Heart left ventricle (tissue), 13 donors: ENCODE measurements at regions not wholly inside any gene's neighbourhood (a gene's known extent, or its start where the extent isn't known, plus 50 kb on each side); places are given as distances from the start of the nearest gene placed in this dataset.

ENCODE experiments used
- POLR2A ChIP-seq, 2 donors: fragments of 450-650 bp; IDR thresholded peaks; one replicate each; pipeline ENCODE4 v1.6.1; 2017; ENCODE audit warnings: antibody characterized with exemption in 2 of 2, mild to moderate bottlenecking in 2 of 2, moderate library complexity in 2 of 2
- TF ChIP-seq, protein P1 (sequence below), 12 donors: fragments of 200-600 bp; sonication (generic) in 4 of 12; IDR thresholded peaks; one replicate each; pipeline versions ENCODE4 v1.5.0 to v1.8.0; 2018 to 2022; ENCODE audit warnings: antibody characterized with exemption in 12 of 12, mild to moderate bottlenecking in 5 of 12
- donor health status: ischemic (EF 13 %, LVEDD 7.1; RV severe dilation, severe dysfunction).
- donor health status: DM: no; HTN: yes; CAD: no.
- donor health status: DM: no; HTN: no; CAD: no.
- donor health status: ischemic (EF 25% LVEDD 6.9; RV normal size, moderate dysfunction).
- donor health status: ischemic (EF 25% LVEDD 5.7; RV mildly dilated, moderate dysfunction).
- donor health status: ischemic (EF 35%, LVEDD 5.7; RV mildly dilated, moderate dysfunction).
- donor health status: nonischemic (EF 11% LVEDD 7.7; RV severe dilation, severe dysfunction).
- donor health status: DM: yes; HTN: yes; CAD: no.
- donor health status: PGD.
- donor health status: ischemic (EF 29% LVEDD 5.4; RV normal size, mild dysfunction).
- donor health status: nonischemic (EF 23%, LVEDD 6.1; RV moderate dilation, normal function).

- TF ChIP-seq POLR2A (IDR thresholded peaks at IDR 0.05), result no peak
- TF ChIP-seq, protein P1, sequence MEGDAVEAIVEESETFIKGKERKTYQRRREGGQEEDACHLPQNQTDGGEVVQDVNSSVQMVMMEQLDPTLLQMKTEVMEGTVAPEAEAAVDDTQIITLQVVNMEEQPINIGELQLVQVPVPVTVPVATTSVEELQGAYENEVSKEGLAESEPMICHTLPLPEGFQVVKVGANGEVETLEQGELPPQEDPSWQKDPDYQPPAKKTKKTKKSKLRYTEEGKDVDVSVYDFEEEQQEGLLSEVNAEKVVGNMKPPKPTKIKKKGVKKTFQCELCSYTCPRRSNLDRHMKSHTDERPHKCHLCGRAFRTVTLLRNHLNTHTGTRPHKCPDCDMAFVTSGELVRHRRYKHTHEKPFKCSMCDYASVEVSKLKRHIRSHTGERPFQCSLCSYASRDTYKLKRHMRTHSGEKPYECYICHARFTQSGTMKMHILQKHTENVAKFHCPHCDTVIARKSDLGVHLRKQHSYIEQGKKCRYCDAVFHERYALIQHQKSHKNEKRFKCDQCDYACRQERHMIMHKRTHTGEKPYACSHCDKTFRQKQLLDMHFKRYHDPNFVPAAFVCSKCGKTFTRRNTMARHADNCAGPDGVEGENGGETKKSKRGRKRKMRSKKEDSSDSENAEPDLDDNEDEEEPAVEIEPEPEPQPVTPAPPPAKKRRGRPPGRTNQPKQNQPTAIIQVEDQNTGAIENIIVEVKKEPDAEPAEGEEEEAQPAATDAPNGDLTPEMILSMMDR (IDR thresholded peaks at IDR 0.05), result no peak
Observed at GRCh38 chr10:75314570-75314969, 78.8 kb upstream of the COMTD1 start.
